Bronchial epithelial cell (primary cell): ENCODE measurements at regions not wholly inside any gene's neighbourhood (a gene's known extent, or its start where the extent isn't known, plus 50 kb on each side); places are given as distances from the start of the nearest gene placed in this dataset.

Experiments
- DNase-seq: peaks from one replicate; pipeline ENCODE4 v3.0.0-alpha.2; 2010; ENCODE audit warnings: low read depth
- FAIRE-seq: peaks from 2 replicates; lab custom pipeline; 2011; peaks lifted over from hg19 to GRCh38; lab: Jason Lieb, UNC
- H3K27me3 ChIP-seq: 2 replicates; pipeline ENCODE4 v1.5.1; 2011; ENCODE audit warnings: low read length; ENCODE audit not compliant: control insufficient read depth, insufficient read depth
- H3K36me3 ChIP-seq: 2 replicates; pipeline ENCODE4 v1.5.1; 2011; ENCODE audit warnings: low read length; ENCODE audit not compliant: control insufficient read depth, insufficient read depth
- H3K4me3 ChIP-seq: 2 replicates; pipeline ENCODE4 v1.5.1; 2011; ENCODE audit warnings: mild to moderate bottlenecking, low read depth, low read length, control low read depth
- CTCF ChIP-seq: IDR thresholded peaks from 2 replicates; pipeline ENCODE4 v1.5.1; 2011; ENCODE audit warnings: mild to moderate bottlenecking, moderate library complexity, low read length, control low read depth, inconsistent platforms; ENCODE audit not compliant: insufficient read depth, severe bottlenecking

DNA sequence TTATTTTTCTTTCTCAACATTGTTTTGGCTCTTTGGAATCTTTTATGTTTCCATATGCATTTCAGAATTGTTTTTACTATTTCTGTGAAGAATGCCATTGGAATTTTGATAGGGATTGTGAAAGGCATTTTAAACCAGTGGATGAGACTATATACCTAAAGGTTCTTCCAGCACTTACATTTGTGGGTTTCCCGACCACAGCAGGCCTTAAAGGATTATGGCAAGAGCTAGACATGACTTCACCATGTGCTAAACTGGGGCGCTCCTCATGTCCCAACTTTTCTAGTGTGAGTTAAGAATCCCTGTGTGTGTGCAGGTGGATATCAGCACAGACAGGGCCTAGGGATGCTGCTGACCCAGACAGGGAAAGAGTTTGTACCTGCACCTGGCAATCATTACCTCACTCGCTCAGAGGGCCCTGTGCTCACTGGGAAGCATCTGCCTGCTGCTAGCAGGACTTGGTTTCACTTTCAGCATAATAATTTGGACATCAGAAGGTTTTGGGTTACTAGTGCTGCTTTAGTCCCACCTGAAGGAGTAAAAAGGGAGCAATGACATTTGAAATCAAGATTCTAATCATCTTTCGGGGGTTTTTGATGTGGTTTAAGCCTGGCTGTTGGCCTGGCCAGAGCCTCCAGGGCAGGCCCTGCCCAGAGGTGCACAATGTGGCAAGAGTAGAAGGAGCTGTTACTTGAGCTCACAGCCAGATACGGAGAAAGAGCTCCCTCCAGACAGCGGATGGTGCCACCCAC is 137.1 kb downstream of the CDC5L start:
- DNase-seq: no peak
- no peak overlapping the region for H3K4me3 ChIP-seq
- FAIRE-seq: no peak
- TF ChIP-seq CTCF: no peak
- H3K27me3 ChIP-seq: no peaks in the 10 kb centered on the region
- no peaks in the 10 kb centered on the region for H3K36me3 ChIP-seq

- no peak for TF ChIP-seq CTCF
- H3K27me3 ChIP-seq: no peaks in the 10 kb centered on the region
- DNase-seq (no peak), FAIRE-seq (peak; percentile 7)
- H3K36me3 ChIP-seq: no peaks in the 10 kb centered on the region
- H3K4me3 ChIP-seq: no peak overlapping the region
Observed at GRCh38 chr6:44525761-44526351, 138.3 kb downstream of the CDC5L start.

- no peak overlapping the region for H3K4me3 ChIP-seq
- FAIRE-seq: no peak
- no peak for TF ChIP-seq CTCF
Observed at GRCh38 chr6:44527181-44527580, 139.7 kb downstream of the CDC5L start.

GRCh38 chr6:44527583-44528369 is 140.3 kb downstream of the CDC5L start:
- H3K4me3 ChIP-seq: no peak overlapping the region
- FAIRE-seq: no peak
- DNase-seq: no peak
- no peak for TF ChIP-seq CTCF
- no peaks in the 10 kb centered on the region for H3K27me3 ChIP-seq
- no peaks in the 10 kb centered on the region for H3K36me3 ChIP-seq

More at GRCh38 chr6:44527181-44527580, 139.7 kb downstream of the CDC5L start:
- Histone ChIP-seq H3K36me3 (no peaks in the 10 kb centered on the region), H3K27me3 (no peaks in the 10 kb centered on the region)
- no peak for DNase-seq

GRCh38 chr6:44528370-44528644 is 140.8 kb downstream of the CDC5L start:
- TF ChIP-seq CTCF: no peak
- H3K36me3 ChIP-seq: no peaks in the 10 kb centered on the region
- no peaks in the 10 kb centered on the region for H3K27me3 ChIP-seq
- no peak for FAIRE-seq
- no peak overlapping the region for H3K4me3 ChIP-seq
- DNase-seq: no peak
